ENCODE measurements at regions not wholly inside any gene's neighbourhood (a gene's known extent, or its start where the extent isn't known, plus 50 kb on each side); places are given as distances from the start of the nearest gene placed in this dataset.

DNA sequence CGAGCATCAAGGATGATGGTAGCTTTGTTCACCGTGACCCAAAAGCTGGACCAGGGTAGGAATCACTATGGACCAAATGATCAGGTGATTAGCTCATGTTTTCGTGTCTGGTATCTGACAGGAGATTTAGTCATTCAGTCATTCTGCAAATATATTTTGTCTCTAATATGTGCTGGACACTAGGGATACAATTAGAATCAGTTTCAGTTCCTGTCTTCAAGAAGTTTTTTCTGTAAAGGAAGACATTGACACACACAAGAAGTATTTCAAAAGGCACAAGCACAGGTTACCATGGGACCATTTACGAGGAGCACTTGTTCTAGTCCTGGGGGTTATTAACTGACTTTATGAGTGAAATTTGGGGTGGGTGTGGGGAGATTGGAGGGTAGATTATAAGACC is 244.9 kb downstream of the HIVEP2 start:
- Histone ChIP-seq H3K27me3 (ENCODE audit: insufficient read depth, low read depth) (no peaks in the 10 kb centered on the region), H4K20me1 (ENCODE audit: insufficient read depth) (no peaks in the 10 kb centered on the region), H3F3A (ENCODE audit: insufficient read depth, low read depth) (no peaks in the 10 kb centered on the region; the same call in 1 of the 2 replicates), H3K9me3 (ENCODE audit: insufficient read depth, low read depth) (no peaks in the 10 kb centered on the region), H3K4me2 (no peak overlapping the region), H3K36me3 (ENCODE audit: low read depth) (no peaks in the 10 kb centered on the region), H3K79me2 (ENCODE audit: low read depth) (no peaks in the 10 kb centered on the region), H3K9me2 (ENCODE audit: insufficient read depth) (no peaks in the 10 kb centered on the region), H3K27ac (no peak overlapping the region), H3K4me1 (replicated peaks; ENCODE audit: insufficient read depth) (peaks cover 16% of the 10 kb centered on the region; the same call in 1 of the 2 replicates), H2AFZ (no peak overlapping the region), H3K4me3 (no peak overlapping the region)
- TF ChIP-seq, protein P1, sequence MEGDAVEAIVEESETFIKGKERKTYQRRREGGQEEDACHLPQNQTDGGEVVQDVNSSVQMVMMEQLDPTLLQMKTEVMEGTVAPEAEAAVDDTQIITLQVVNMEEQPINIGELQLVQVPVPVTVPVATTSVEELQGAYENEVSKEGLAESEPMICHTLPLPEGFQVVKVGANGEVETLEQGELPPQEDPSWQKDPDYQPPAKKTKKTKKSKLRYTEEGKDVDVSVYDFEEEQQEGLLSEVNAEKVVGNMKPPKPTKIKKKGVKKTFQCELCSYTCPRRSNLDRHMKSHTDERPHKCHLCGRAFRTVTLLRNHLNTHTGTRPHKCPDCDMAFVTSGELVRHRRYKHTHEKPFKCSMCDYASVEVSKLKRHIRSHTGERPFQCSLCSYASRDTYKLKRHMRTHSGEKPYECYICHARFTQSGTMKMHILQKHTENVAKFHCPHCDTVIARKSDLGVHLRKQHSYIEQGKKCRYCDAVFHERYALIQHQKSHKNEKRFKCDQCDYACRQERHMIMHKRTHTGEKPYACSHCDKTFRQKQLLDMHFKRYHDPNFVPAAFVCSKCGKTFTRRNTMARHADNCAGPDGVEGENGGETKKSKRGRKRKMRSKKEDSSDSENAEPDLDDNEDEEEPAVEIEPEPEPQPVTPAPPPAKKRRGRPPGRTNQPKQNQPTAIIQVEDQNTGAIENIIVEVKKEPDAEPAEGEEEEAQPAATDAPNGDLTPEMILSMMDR (conservative IDR thresholded peaks at IDR 0.05): no peak
- no peak for TF ChIP-seq EZH2 (IDR thresholded peaks at IDR 0.05; ENCODE audit: low read depth)
- BruUV-seq (replicated peaks): no TSS peak
- DNase-seq: no peak
- intact Hi-C loops (cut with micrococcal nuclease; ENCODE audit: unreplicated experiment): no loop called here
- CTCF ChIA-PET: no interaction called here
- POLR2A ChIA-PET (ENCODE audit: unreplicated experiment): no interaction called here

- Histone ChIP-seq H3K4me1 (replicated peaks; ENCODE audit: insufficient read depth) (peaks cover 15% of the 10 kb centered on the region; the same call in 1 of the 2 replicates), H3K9me3 (ENCODE audit: insufficient read depth, low read depth) (no peaks in the 10 kb centered on the region), H3K79me2 (ENCODE audit: low read depth) (no peaks in the 10 kb centered on the region), H2AFZ (no peak overlapping the region), H3K36me3 (ENCODE audit: low read depth) (no peaks in the 10 kb centered on the region), H3F3A (ENCODE audit: insufficient read depth, low read depth) (no peaks in the 10 kb centered on the region; the same call in 1 of the 2 replicates), H3K27ac (no peak overlapping the region), H3K4me3 (no peak overlapping the region), H3K4me2 (no peak overlapping the region), H3K9me2 (ENCODE audit: insufficient read depth) (no peaks in the 10 kb centered on the region), H3K27me3 (ENCODE audit: insufficient read depth, low read depth) (no peaks in the 10 kb centered on the region), H4K20me1 (ENCODE audit: insufficient read depth) (no peaks in the 10 kb centered on the region)
- CTCF ChIA-PET: no interaction called here
- no peak for DNase-seq
- intact Hi-C loops (cut with micrococcal nuclease; ENCODE audit: unreplicated experiment): no loop called here
- no peak for TF ChIP-seq EZH2 (IDR thresholded peaks at IDR 0.05; ENCODE audit: low read depth)
- TF ChIP-seq, protein P1 (conservative IDR thresholded peaks at IDR 0.05): no peak
- BruUV-seq (replicated peaks): no TSS peak
- POLR2A ChIA-PET (ENCODE audit: unreplicated experiment): no interaction called here
Observed at GRCh38 chr6:142700671-142701312, 244.2 kb downstream of the HIVEP2 start.

All from PC-9 (cell line).